Nephron (organoid): ENCODE measurements at regions not wholly inside any gene's neighbourhood (a gene's known extent, or its start where the extent isn't known, plus 50 kb on each side); places are given as distances from the start of the nearest gene placed in this dataset.
"Not testable (repeated sequence)": the region's sequence is repeated elsewhere in the genome, so short reads cannot be mapped to it uniquely, and the experiment has no call there.

Experiments
- H3K27ac Mint-ChIP-seq, 3 experiments: 2 replicates each; pipeline ENCODE4 v1.8.0; 2020; ENCODE audit warnings: mixed read lengths in 3 of 3, mild to moderate bottlenecking in 2 of 3, moderate library complexity in 1 of 3
- H3K27me3 Mint-ChIP-seq: 2 replicates; pipeline ENCODE4 v1.8.0; 2021; ENCODE audit warnings: low read depth, mild to moderate bottlenecking, moderate library complexity, mixed read lengths
- H3K36me3 Mint-ChIP-seq: 2 replicates; pipeline ENCODE4 v1.8.0; 2020; ENCODE audit warnings: low read depth, mixed read lengths
- H3K4me1 Mint-ChIP-seq: 2 replicates; pipeline ENCODE4 v1.8.0; 2020; ENCODE audit warnings: mixed read lengths
- H3K4me3 Mint-ChIP-seq, 3 experiments: 2 replicates each; pipeline ENCODE4 v1.8.0; 2020; ENCODE audit warnings: mild to moderate bottlenecking in 3 of 3, mixed read lengths in 3 of 3, moderate library complexity in 2 of 3
- H3K9me3 Mint-ChIP-seq: 2 replicates; pipeline ENCODE4 v1.8.0; 2020; ENCODE audit warnings: mixed read lengths
- CTCF ChIP-seq, 3 experiments: fragments of 200-600 bp; sonication (generic); IDR thresholded peaks; one replicate each; pipeline ENCODE4 v1.5.0; 2021; ENCODE audit warnings: antibody characterized with exemption in 3 of 3; ENCODE audit not compliant: unreplicated experiment in 3 of 3

GRCh38 chr15:87707566-87708130, 548.9 kb downstream of the NTRK3 start:
- Mint-ChIP-seq H3K27ac (no peak overlapping the region), H3K4me1 (peaks cover 26% of the 10 kb centered on the region), H3K27me3 (peaks cover 7% of the 10 kb centered on the region), H3K4me3 (no peak overlapping the region), H3K9me3 (no peaks in the 10 kb centered on the region), H3K36me3 (no peaks in the 10 kb centered on the region)
- no peak for TF ChIP-seq CTCF (IDR thresholded peaks at IDR 0.05; ENCODE audit: unreplicated experiment in 3 of 3)

- TF ChIP-seq CTCF (IDR thresholded peaks at IDR 0.05; ENCODE audit: unreplicated experiment in 3 of 3) = no peak
- Mint-ChIP-seq H3K4me3 (no peak overlapping the region), H3K9me3 (no peaks in the 10 kb centered on the region), H3K27me3 (peaks cover 7% of the 10 kb centered on the region), H3K36me3 (no peaks in the 10 kb centered on the region), H3K27ac (no peak overlapping the region), H3K4me1 (peaks cover 20% of the 10 kb centered on the region)
These were observed 549.5 kb downstream of the NTRK3 start for GRCh38 chr15:87707071-87707470.

- Mint-ChIP-seq H3K4me1 (peaks cover 12% of the 10 kb centered on the region), H3K9me3 (no peaks in the 10 kb centered on the region), H3K27ac (no peak overlapping the region), H3K27me3 (peaks cover 14% of the 10 kb centered on the region), H3K4me3 (no peak overlapping the region), H3K36me3 (no peaks in the 10 kb centered on the region)
- TF ChIP-seq CTCF (IDR thresholded peaks at IDR 0.05; ENCODE audit: unreplicated experiment in 3 of 3) = no peak
These were observed 550.5 kb downstream of the NTRK3 start for GRCh38 chr15:87706001-87706400.

- Mint-ChIP-seq H3K27ac (no peak overlapping the region), H3K4me1 (no peaks in the 10 kb centered on the region), H3K9me3 (peaks cover 4% of the 10 kb centered on the region), H3K36me3 (no peaks in the 10 kb centered on the region), H3K27me3 (peaks cover 18% of the 10 kb centered on the region), H3K4me3 (no peak overlapping the region)
- TF ChIP-seq CTCF (IDR thresholded peaks at IDR 0.05; ENCODE audit: unreplicated experiment in 3 of 3) = no peak
These were observed 552.3 kb downstream of the NTRK3 start for GRCh38 chr15:87704276-87704675.

- Mint-ChIP-seq H3K27ac (no peak overlapping the region), H3K27me3 (peaks cover 18% of the 10 kb centered on the region), H3K4me1 (no peaks in the 10 kb centered on the region), H3K36me3 (no peaks in the 10 kb centered on the region), H3K9me3 (peaks cover 4% of the 10 kb centered on the region), H3K4me3 (no peak overlapping the region)
- no peak for TF ChIP-seq CTCF (IDR thresholded peaks at IDR 0.05; ENCODE audit: unreplicated experiment in 3 of 3)
These were observed 553.0 kb downstream of the NTRK3 start for GRCh38 chr15:87703327-87704111.

- Mint-ChIP-seq H3K27me3 (peaks cover 21% of the 10 kb centered on the region), H3K9me3 (peaks cover 6% of the 10 kb centered on the region), H3K27ac (no peak overlapping the region), H3K4me1 (no peaks in the 10 kb centered on the region), H3K4me3 (no peak overlapping the region), H3K36me3 (no peaks in the 10 kb centered on the region)
- TF ChIP-seq CTCF (IDR thresholded peaks at IDR 0.05; ENCODE audit: unreplicated experiment in 3 of 3) = no peak
These were observed 554.3 kb downstream of the NTRK3 start for GRCh38 chr15:87702270-87702669.

- not testable (repeated sequence) for H3K4me1 Mint-ChIP-seq, H3K27ac Mint-ChIP-seq, H3K36me3 Mint-ChIP-seq, H3K4me3 Mint-ChIP-seq
- Mint-ChIP-seq H3K9me3 (peaks cover 15% of the 10 kb centered on the region), H3K27me3 (peaks cover 18% of the 10 kb centered on the region)
These were observed 558.1 kb downstream of the NTRK3 start for GRCh38 chr15:87698467-87698866.
